GM21576 (cell line): ENCODE measurements at regions not wholly inside any gene's neighbourhood (a gene's known extent, or its start where the extent isn't known, plus 50 kb on each side); places are given as distances from the start of the nearest gene placed in this dataset.

Source experiments
- ATAC-seq: cut with Tn5 transposase; IDR thresholded peaks from one replicate; pipeline ENCODE4 v1.9.1; 2021; ENCODE audit warnings: mild to moderate bottlenecking, moderate library complexity; ENCODE audit not compliant: unreplicated experiment

DNA sequence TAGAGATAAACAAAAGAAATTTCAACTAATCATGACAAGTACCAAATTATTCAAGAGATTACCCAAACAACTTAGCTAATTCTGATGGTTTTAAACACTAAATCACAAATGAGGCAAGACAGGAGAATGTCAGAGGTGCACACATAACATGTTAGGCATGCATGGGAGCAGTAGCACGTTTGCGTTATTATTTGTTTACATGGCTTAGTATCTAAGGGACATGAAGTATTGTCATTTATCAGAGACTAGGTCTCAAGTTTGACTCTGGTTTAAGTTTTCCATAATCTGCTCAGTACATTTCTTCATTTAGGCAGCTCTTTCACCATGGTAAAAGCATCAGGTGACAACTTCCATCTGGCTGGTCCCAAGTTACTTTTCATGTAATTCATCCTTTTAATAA is 244.1 kb upstream of the TNC start:
- ATAC-seq = no peak

DNA sequence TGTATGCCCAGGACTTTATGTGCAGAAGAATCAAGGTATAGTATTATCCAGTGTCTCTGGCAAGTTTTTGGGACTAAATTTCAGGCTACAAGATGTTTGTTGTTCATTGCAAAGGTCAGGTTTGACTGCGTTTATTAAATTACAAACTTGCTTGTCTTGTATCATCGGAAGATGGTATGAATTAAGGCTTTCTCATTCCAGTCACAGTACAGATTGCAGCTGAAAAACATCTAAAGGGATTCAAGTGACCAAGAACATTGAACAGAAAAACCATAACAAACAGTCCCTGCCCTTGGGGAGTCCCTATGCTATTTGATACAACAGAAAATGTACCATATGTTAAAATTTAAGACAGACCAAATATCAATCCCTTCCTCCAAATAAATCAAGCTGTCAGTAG is 244.7 kb upstream of the TNC start:
- no peak for ATAC-seq

DNA sequence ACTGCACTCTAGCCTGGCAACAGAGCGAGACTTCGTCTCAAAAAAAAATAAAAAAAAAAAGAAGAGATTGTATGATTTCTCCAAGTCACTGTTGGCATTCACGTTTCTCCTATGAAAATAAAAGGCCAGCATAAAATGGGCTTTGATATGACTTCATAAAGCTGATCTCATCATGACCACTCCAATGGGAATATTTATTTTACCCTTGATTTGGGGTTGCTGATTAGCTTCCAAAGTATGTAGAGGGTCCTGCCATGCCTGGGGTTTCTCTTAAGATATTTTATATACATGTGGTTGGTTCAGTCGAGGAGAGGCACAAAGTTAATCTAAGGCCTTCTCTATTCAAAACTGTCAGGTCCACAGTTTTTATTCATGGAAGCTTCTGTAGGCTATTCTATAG is 247.0 kb upstream of the TNC start:
- no peak for ATAC-seq

DNA sequence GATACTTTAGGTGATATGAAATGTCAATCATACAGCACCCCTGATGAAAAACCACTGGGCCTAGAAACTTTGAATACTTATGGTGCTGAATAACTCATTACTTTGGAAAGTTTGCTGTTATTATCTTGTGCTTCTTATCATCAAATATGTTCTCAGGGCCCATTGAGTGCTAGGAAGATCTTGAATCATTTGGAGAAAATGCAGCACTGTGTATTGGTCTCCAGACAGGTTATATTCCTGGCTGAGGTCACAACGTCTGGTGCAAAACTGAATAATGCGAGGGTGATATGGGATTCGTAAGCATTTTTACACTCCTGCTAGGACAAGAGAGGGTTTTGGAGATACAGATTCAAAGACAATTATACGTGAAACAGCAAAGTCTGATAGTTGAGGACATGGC is 249.4 kb upstream of the TNC start:
- ATAC-seq = no peak

DNA sequence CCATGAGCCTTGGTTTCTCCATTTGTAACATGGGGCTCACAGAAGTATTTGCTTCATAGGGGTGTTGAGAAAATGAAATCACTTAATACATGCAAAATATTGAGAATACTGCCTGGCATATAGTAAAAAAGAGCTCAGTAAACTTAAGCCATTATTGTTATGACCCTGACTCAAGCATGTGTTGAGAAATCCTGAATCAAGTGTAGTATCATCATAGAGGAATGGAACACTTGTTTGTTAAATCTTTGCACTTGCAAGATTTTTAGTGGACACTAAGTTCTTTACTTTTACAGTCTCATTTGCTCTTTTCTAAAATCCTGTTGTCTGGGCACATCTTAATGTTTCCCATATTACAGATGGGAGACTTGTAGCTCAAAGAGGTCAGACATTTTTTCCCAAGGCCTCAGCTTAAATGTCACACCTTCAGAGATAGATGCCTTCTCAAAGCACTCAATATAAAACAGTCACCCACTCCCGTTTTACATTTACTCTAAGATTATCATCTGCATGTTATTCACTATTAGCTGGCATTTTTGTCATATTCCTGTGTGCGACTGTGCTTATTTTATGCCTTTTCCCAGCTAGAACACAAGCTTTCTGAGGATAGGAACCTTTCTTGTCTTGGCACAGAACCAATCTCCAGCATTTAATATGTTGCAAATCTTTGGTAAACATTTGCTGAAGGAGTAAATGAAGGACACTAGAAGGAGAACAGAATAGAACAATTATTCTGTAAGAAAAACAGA is 250.0 kb upstream of the TNC start:
- no peak for ATAC-seq

DNA sequence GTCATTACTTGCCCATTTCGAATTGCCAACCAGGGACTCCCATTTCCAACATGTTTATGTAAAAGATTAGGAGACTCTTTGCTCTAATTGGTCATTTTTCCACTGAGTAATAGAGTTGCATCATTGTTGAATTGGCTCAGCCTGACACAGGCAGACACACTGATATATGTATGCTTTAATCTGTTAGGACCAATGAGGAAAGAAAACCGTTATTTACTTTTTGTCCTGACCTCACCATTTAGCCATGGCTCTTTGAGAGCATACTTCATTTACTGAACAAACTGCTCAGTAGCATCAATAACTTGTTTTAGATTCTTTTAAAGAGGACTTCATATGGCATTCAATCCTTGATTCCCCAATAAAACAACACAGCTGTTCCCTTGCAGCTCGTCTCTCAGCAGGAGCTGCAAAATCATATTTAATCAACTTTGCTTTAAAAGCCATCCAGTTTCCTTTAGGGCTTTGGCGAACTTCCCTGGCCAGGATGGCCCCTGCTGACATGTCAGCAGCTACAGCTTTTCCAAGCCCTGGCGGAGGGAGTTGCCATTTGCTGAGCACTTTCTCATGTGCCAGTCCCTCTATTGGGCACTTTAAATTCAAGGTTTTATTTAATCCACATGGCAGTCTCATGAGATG is 251.5 kb upstream of the TNC start:
- ATAC-seq = no peak

DNA sequence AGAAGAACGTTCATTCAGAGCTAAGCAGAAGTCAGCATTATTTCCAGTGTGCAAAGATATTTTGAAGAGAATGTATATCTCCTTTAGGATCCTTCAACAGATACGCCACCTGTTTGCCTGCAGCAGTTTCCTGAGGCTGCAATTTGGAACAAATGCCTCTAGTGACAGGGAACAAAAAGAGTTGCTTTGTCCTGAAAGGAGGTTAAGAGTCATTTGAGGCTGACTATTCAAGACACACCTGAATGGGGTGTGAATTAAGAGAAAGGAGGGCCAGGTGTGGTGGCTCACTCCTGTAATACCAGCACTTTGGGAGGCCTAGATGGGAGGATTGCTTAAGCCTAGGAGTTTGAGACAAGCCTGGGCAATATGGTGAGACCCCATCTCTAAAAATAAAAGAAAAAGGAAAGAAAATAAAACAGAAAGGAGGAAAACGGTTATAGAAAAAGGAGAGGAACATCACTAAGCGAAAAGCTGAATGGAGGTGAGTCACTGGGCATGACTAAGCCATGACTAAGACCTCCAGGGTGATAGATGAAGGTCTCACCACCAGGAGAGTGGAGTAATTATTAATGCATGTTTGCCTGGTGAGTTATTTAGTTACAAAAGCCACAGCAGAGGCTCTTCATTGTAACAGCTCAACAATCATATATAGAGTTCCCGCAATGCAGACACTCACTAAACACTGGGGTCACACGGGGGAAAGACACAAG is 255.2 kb upstream of the TNC start:
- ATAC-seq = peak; percentile 66

DNA sequence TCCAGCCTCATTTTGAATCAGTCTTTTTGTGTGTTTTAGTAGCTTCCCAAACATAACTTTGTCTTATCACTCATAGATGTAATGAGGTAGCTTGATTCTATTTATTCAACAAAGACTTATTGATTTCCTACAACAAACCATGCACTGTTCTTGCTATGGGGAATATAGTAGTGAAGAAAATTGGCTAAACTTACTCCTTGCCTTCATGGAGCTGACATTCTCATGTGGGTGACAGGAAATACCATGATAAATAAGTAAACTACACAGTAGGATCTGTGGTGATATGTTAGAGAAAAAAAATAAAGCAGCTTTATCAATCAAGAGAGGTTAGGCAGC is 255.7 kb upstream of the TNC start:
- ATAC-seq = no peak

DNA sequence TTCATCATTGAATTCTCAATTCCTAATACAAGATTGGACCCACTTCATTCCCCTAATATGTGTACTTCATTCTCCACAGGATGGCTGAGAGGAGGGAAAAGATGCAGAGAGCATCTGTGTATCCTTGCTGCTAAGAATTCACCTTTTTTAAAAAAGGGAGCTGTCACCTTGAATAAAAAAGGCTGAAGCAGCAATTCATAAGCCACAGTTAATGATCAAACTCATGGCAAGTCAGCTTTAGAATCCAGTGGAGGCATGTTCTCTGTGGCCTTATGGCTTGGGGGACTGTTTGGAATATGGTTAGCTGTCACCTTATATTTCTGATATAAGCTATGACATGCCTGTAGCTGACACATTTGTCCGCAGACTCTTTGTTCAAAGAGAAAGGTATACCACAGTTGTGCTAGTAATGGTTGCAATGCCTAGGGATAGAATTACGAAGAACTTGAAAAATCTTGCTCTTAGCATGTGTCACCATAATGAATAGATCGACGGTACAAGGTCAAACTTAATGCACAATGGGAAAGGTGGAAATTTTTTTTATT is 256.8 kb upstream of the TNC start:
- no peak for ATAC-seq

DNA sequence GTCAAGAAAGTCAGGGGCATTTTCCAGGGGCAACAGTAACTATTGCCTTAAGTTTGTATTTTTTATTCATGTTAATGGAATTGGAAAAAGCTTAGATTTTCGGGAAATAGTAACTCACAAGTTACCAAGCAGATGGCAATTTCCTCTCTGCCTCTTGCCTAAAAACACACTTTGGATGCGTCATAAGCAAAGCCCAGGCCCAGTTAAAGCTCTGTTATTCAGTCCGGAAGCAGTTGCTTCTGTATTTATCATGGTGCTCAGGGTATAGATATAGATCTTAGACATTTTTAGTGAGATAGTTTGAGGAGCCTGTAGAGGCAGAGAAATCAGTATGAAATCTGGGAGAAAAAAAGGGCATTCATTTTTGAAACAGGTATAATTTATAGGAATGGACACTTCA is 260.3 kb upstream of the TNC start:
- no peak for ATAC-seq

DNA sequence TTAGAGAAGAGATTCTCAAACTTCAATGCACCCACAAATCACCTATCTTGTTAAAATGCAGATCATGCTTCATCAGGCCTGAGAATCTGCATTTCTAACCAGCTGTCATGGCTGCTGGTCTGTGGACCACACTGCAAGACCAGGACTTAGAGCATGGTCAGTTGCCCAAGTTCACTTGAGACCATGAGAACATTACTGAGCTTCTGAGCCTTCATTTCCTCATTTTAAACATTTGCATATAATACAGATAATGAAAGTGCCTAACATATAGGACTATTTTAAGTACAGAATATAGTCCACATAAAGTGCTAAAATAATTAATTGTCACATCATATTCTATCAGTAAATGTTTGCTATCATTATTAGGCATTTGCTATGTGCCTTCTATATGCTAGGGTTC is 260.8 kb upstream of the TNC start:
- no peak for ATAC-seq

DNA sequence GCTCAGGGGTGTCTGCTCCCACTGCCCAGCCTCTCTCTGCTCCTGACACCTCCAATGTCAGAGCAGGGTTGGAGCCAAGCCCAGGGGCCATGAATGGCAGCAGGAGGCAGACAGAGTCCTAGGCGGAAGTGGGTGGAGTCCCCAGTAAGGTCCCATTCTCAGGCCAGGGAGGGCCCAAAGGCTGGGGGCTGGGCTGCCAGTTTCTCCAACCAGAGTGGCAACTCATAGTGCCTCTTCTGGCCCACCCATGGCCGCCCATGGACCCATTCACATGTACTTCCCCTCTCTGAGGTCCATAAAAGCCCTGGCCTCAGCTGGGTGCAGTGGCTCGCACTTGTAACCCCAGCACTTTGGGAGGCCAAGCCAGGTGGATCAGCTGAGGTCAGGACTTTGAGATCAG is 261.8 kb upstream of the TNC start:
- ATAC-seq = no peak

DNA sequence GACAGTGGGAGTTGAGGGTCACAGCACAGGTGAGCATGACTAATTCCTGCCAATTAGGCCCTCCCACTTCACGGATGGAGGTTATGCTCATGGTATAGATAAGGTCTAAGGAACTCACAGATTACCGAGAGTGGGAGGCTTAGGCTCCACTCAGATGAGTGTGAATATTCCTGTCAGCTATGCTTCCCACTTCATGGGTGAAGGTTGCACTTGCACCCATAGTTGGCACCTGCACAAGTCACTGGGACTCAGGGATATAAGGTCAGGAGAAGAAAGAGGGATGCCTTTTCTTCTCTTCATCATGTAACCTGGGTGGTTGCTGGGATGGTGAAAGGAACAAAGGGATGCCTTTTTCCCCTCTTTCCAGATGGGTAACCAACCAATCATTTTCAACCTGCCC is 264.9 kb upstream of the TNC start:
- no peak for ATAC-seq

DNA sequence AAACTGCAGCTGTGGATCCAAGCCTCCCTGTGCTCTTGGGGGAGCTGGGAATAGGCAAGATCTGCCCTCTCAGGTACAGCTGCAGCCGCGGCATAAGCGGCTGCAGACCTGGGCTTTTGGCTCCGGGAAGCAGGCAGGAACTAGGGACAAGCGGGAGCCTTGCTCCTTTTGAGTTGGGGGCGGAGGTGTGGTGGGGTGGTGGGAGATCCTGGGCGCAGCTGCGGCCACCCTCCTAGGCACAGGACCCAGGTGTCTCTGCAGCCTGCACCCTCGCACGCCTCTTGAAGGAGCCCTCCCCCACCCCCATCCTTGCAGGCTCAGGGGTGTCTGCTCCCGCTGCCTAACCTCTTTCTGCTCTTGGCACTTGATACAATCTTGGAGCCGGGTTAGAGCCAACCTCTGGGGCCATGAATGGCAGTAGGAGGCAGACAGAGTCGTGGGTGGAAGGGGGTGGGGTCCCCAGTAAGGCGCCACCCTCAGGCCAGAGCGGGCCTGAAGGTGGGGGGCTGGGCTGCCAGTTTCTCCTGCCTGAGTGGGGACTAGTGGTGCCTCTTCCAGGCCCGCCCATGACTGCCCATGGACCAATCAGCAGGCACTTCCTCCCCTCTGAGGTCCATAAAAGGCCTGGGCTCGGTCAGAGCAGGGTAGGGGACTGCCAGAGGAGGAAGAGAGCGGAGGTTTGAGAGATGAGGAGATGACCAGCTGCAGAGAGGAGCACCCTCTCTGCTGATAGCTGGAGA is 267.6 kb upstream of the TNC start:
- ATAC-seq = no peak

DNA sequence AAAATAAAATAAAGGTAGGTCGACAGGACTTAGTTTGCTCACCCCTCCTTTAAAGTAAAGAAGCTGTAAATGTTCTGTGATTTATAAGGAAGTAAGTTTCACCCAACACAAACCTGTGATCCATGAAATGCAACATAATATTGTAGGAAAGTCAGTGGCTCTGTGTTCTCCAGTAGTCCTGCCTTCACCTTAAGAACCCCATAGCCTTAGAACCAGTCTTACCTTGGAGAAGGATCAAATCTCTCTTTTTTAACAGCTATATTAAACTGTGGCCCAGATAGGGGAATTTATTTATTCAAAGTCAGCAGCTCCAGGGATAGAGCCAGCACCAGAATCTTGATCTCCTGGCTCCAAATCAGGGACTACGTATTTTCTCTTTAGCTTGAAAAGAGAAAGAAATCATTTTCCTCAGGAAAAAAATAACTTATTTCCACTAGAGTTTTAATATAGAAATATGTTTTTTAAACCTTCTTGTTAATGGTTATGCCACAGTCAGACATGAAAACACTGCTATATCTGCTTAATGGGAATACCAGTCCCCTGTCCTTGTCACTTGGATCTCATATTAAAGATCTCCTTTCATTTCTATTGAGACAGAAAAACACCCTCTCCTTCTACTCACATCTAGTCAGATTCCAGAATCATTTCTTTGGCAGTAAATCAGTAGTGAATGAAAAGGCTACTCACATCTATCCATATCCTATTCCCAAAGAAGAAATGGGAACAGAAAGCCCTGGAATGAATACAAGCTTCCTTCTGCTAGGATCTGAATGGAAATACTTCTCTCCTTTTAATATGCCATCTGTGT is 269.2 kb upstream of the TNC start:
- no peak for ATAC-seq

DNA sequence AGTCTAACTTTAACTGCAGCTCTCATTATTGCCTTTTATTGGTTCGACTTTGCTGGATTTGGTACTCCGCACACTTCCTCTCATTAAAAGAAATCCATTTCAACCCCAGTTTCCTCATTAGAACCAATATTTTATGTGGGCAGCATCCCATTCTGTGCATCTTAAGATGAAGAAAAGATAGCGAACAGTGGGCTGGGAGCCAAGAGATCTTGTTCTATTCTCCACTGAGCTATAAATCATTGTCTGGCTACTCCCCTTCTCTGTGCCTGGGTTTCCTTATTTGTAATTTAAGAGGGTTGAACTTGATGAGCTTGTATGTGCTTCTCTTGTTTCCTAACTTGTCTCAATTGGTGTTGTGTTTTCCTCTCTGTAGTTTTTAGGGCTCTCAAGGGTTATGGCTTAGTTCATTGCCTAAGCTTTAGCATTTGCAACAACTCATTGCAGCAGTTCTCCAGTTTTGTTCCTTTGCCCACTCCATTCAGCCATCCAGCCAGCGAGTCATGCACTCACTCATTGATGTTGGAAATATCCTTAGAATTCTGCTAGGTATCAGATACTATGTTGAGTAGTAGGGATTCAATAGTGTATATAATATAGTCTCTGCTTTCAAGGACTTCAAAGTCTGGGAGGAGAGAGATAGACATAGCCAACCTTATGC is 273.3 kb upstream of the TNC start:
- ATAC-seq = no peak

DNA sequence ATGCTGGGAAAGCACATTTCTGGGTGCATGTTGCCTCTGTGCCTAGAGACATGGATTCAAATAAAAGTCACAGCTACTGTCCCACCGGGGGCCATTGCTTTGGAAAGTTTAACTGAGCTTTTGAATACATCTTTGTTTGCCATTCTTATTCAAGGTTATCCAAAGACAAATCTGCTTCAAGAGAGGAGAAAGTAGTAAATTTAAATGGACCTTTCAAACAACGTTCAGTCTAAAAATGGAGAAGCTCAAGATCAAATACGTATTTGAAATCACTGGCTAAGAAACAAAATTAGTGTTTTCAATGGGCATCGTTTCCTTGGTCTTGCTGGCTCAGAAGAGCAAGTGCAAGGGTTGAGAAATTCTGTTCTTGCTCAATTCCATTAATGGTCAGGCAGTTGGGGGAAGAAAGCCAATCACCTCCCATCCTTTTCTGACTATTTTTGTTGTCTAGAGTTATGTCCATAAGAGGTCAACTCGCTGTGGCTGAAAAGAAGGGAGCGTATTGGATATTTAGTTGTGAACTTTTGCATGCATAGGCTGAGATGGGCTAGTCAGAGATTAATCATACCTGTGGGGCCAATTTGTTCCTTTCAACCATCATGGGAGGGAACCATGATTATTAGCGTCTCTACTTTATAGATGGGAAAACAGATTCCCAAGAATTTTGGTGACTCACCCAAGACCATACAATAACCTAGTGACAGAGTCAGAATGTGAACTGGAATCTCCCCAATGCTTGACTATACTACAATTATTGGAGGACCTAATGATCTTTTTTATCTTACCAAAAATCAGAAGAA is 276.2 kb upstream of the TNC start:
- ATAC-seq = no peak

DNA sequence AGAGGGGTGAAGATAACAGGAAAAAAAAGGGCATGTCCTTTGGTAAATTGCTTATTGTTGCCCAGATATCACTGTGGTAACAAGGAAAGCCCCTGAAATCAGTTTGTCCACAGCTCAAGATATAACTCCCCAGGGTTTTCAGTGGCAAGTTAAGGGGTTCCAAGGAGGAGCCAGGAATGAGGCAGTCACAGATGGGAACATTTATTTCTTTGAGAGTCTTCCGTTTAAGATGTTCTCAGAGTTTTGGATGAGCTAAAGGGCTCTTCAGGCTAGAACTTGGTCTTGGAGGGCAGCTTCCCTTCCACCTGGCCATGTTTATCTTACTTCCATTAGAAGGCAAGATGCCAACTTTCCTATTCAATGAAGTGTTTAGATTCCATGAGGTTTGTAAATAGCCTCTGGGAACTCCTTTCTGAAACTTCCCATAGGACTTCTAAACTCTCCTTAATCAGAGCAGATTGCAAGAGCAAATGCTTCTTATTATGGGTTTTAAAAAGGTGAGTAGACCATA is 277.6 kb upstream of the TNC start:
- ATAC-seq = no peak

DNA sequence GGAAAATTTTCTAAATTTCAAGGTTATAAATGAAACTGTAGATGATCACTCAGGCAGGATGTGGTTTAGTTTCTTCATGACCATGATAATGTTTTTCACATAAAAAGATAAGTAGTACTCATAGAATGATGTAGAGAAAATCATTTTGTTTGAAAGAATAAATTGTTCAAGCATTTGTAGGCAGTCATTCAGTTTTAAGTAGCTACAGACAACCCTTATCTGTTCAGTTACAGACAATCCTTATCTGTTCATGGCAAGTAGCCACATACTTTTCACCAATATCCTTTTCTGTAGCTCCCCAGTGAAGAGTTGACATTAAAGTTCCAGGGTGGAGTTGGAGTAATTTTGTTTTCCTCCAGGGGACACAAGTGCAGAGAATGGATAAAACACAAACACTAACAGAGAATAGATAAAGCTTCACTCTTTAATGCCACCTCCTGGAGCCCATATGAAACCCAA is 278.1 kb upstream of the TNC start:
- no peak for ATAC-seq
